Stimulated activated naive CD8-positive, alpha-beta T cell treated with anti-CD3 and anti-CD28 coated beads, Interleukin-15, amount 100 ng/mL, for 72 hours (primary cell): ENCODE measurements at regions not wholly inside any gene's neighbourhood (a gene's known extent, or its start where the extent isn't known, plus 50 kb on each side); places are given as distances from the start of the nearest gene placed in this dataset.
A peak's percentile ranks its signal among the peaks of the same experiment; 100 is the strongest.

Experiments used
- ATAC-seq: fragments of 150-1000 bp; cut with Tn5 transposase; 2 replicates; pipeline ENCODE4 v1.10.0; 2021; ENCODE audit warnings: mild to moderate bottlenecking, moderate library complexity
- DNase-seq, 2 donors: peaks; one replicate each; pipeline ENCODE4 v3.0.0; 2021 to 2022
- H3K27ac Mint-ChIP-seq, 2 donors: one replicate each; pipeline ENCODE4 v1.8.0; 2022; ENCODE audit warnings: mild to moderate bottlenecking in 2 of 2, mixed read lengths in 2 of 2, moderate library complexity in 2 of 2
- H3K27me3 Mint-ChIP-seq: one replicate; pipeline ENCODE4 v1.8.0; 2022; ENCODE audit warnings: mixed read lengths
- H3K4me1 Mint-ChIP-seq: one replicate; pipeline ENCODE4 v1.8.0; 2022; ENCODE audit warnings: mild to moderate bottlenecking, mixed read lengths
- H3K4me3 Mint-ChIP-seq, 2 donors: one replicate each; pipeline ENCODE4 v1.8.0; 2022; ENCODE audit warnings: mild to moderate bottlenecking in 2 of 2, mixed read lengths in 2 of 2, moderate library complexity in 1 of 2
- H3K9me3 Mint-ChIP-seq, 2 donors: one replicate each; pipeline ENCODE4 v1.8.0; 2022; ENCODE audit warnings: mixed read lengths in 2 of 2

GRCh38 chr1:65668368-65668767 lies 124.3 kb upstream of the PDE4B start:
- H3K4me3 Mint-ChIP-seq, result no peak overlapping the region
- H3K9me3 Mint-ChIP-seq, result peaks cover 0 to 5% of the 10 kb centered on the region in 2 donors
- peaks cover 14% of the 10 kb centered on the region for H3K27me3 Mint-ChIP-seq
- DNase-seq (no peak), ATAC-seq (no peak)
- no peaks in the 10 kb centered on the region for H3K4me1 Mint-ChIP-seq
- H3K27ac Mint-ChIP-seq, result no peak overlapping the region

DNA sequence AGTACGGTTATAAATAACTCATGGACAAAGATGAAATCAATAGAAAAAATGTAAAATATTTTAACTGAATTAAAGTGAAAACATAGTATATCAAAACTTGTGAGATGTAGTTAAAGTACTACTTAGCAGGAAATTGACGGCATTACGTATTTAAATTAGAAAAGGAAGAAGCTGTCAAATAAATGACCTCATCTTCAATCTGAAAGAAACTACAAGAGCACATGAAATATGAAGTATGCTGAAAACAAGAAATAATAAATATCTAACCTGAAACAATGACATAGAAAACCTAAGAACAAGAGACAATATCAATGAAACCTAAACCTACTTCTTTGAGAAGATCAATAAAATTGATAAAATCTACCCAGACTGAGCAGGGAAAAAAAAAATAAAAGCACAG lies 122.2 kb upstream of the PDE4B start:
- peaks cover 14% of the 10 kb centered on the region for H3K27me3 Mint-ChIP-seq
- no peaks in the 10 kb centered on the region for H3K4me1 Mint-ChIP-seq
- DNase-seq, result no peak
- no peak overlapping the region for H3K27ac Mint-ChIP-seq
- H3K9me3 Mint-ChIP-seq, result peaks cover 0 to 5% of the 10 kb centered on the region in 2 donors
- ATAC-seq, result no peak
- no peak overlapping the region for H3K4me3 Mint-ChIP-seq

GRCh38 chr1:65674522-65674921 lies 118.2 kb upstream of the PDE4B start:
- no peak for ATAC-seq
- no peak for DNase-seq
- no peak overlapping the region for H3K27ac Mint-ChIP-seq
- no peaks in the 10 kb centered on the region for H3K9me3 Mint-ChIP-seq
- no peaks in the 10 kb centered on the region for H3K4me1 Mint-ChIP-seq
- H3K4me3 Mint-ChIP-seq, result no peak overlapping the region
- H3K27me3 Mint-ChIP-seq, result no peaks in the 10 kb centered on the region

DNA sequence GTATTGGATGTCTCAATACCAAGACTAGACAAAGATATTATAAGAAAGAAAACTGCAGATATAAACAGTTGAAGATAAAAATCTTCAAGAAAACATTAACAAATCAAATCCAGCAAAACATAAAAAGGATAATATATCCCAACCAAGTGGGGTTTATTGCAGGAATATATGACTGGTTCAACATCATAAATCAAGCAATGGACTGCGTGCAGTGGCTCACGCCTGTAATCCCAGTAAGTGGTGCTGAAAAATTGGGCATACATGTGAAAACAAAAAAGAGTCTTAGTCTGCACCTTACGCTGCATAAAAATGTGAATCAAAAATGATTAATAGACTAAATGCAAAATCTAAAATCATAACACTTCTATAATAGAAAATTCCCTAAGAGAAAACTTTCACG lies 112.9 kb upstream of the PDE4B start:
- no peak overlapping the region for H3K27ac Mint-ChIP-seq
- H3K4me3 Mint-ChIP-seq, result no peak overlapping the region
- no peaks in the 10 kb centered on the region for H3K9me3 Mint-ChIP-seq
- H3K27me3 Mint-ChIP-seq, result peaks cover 19% of the 10 kb centered on the region
- no peak for DNase-seq
- no peaks in the 10 kb centered on the region for H3K4me1 Mint-ChIP-seq
- ATAC-seq, result no peak

DNA sequence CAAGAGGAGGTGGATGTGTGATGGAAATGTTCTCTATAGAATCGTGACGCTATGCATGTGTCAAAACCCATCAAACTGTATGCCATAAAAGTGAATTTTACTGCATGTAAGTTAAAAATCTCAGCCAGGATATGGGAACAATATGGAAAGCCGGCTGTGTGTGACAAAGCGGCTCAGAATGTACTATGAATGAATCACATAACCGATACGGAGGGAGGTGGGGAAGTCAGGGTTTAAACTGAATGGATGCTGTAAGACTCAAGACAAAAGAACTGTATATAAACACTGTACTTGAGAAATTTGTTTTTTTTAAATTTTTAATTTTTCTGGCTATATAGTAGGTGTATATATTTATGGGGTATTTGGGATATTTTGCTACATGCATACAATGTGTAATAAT lies 111.6 kb upstream of the PDE4B start:
- DNase-seq, result no peak
- no peaks in the 10 kb centered on the region for H3K4me1 Mint-ChIP-seq
- no peaks in the 10 kb centered on the region for H3K9me3 Mint-ChIP-seq
- ATAC-seq, result no peak
- H3K4me3 Mint-ChIP-seq, result no peak overlapping the region
- H3K27me3 Mint-ChIP-seq, result peaks cover 24% of the 10 kb centered on the region
- no peak overlapping the region for H3K27ac Mint-ChIP-seq

GRCh38 chr1:65687428-65688214 lies 105.1 kb upstream of the PDE4B start:
- peak; percentile 72 to 74 for DNase-seq
- Mint-ChIP-seq H3K4me1 (peaks cover 7% of the 10 kb centered on the region), H3K27me3 (peaks cover 36% of the 10 kb centered on the region), H3K9me3 (no peaks in the 10 kb centered on the region), H3K4me3 (no peak overlapping the region), H3K27ac (no peak overlapping the region)
- peak; percentile 85 for ATAC-seq

- no peak overlapping the region for H3K4me3 Mint-ChIP-seq
These were observed 104.5 kb upstream of the PDE4B start for GRCh38 chr1:65688215-65688566.

GRCh38 chr1:65688848-65689247 lies 103.8 kb upstream of the PDE4B start:
- no peak for ATAC-seq
- H3K27me3 Mint-ChIP-seq, result peaks cover 25% of the 10 kb centered on the region
- H3K9me3 Mint-ChIP-seq, result no peaks in the 10 kb centered on the region
- no peak for DNase-seq
- no peak overlapping the region for H3K4me3 Mint-ChIP-seq
- peaks cover 7% of the 10 kb centered on the region for H3K4me1 Mint-ChIP-seq
- no peak overlapping the region for H3K27ac Mint-ChIP-seq

More at GRCh38 chr1:65688215-65688566, 104.5 kb upstream of the PDE4B start:
- H3K27me3 Mint-ChIP-seq, result peaks cover 32% of the 10 kb centered on the region
- peaks cover 7% of the 10 kb centered on the region for H3K4me1 Mint-ChIP-seq
- H3K9me3 Mint-ChIP-seq, result no peaks in the 10 kb centered on the region
- ATAC-seq (no peak), DNase-seq (no peak)
- H3K27ac Mint-ChIP-seq, result no peak overlapping the region

- Mint-ChIP-seq H3K4me3 (no peak overlapping the region), H3K27ac (no peak overlapping the region), H3K27me3 (peaks cover 10% of the 10 kb centered on the region), H3K9me3 (no peaks in the 10 kb centered on the region), H3K4me1 (peaks cover 7% of the 10 kb centered on the region)
- no peak for DNase-seq
- no peak for ATAC-seq
These were observed 101.4 kb upstream of the PDE4B start for GRCh38 chr1:65691152-65691900.

- ATAC-seq (no peak), DNase-seq (no peak)
- H3K4me1 Mint-ChIP-seq, result peaks cover 7% of the 10 kb centered on the region
- H3K4me3 Mint-ChIP-seq, result no peak overlapping the region
- peaks cover 3% of the 10 kb centered on the region for H3K27me3 Mint-ChIP-seq
- no peaks in the 10 kb centered on the region for H3K9me3 Mint-ChIP-seq
- no peak overlapping the region for H3K27ac Mint-ChIP-seq
These were observed 100.7 kb upstream of the PDE4B start for GRCh38 chr1:65691972-65692371.

DNA sequence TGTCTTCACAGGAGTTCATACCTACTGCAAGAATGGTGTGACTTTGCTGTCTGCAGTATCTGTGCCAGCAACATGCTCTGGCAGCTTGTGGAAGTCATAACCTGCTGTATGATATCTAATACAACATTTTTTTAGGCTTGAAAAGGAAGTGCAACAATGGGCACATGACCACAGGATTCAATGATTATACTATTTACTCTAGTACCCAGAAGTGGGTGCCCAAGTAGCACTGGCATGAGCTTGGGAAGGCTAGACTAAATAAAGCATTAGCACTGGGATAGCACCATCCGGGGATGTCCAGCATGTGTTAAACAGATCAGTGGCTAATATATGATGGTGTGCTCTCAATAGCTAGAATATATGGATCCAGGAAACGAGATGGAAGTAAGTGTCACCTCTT lies 98.6 kb upstream of the PDE4B start:
- H3K4me1 Mint-ChIP-seq, result no peaks in the 10 kb centered on the region
- H3K9me3 Mint-ChIP-seq, result no peaks in the 10 kb centered on the region
- ATAC-seq (no peak), DNase-seq (no peak)
- H3K4me3 Mint-ChIP-seq, result no peak overlapping the region
- no peaks in the 10 kb centered on the region for H3K27me3 Mint-ChIP-seq
- H3K27ac Mint-ChIP-seq, result no peak overlapping the region

DNA sequence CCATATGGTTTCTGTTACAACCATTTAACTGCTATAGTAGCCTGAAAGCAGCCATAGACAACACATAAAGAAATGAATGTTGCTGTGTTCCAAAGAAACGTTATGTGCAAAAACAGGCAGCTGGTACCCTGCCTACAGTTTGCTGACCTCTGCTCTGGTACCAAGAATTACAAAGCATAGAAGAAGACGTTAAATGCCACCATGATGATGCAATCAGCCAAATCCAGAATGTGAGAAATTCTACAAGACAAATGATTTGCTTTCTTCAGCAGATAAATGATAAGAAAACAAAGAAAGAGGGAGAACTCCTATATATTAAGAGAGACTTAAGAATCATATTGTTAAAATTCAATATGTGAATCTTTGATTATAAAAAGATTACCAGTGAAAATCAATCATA lies 97.8 kb upstream of the PDE4B start:
- Mint-ChIP-seq H3K27ac (no peak overlapping the region), H3K4me3 (no peak overlapping the region), H3K9me3 (no peaks in the 10 kb centered on the region), H3K27me3 (peaks cover 3% of the 10 kb centered on the region), H3K4me1 (no peaks in the 10 kb centered on the region)
- ATAC-seq, result no peak
- DNase-seq, result no peak

DNA sequence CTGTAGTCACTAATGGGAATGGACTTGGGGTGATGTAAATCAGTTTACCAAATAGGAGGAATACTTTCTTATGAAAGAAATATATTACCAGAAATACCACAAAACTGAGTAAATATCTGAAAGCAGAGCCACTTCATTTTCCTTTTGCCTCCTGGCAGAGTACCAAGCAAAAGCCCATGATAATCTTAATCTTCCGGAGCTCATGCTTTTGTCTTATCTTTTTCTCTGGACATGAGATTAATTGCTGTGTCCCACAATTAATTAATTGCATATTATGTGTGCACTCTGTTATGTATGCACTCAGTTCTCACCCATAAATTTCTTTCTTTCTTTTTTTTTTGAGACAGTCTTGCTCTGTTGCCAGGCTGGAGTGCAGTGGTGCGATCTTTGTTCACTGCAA lies 94.1 kb upstream of the PDE4B start:
- H3K4me3 Mint-ChIP-seq, result no peak overlapping the region
- no peaks in the 10 kb centered on the region for H3K9me3 Mint-ChIP-seq
- ATAC-seq, result no peak
- no peak for DNase-seq
- H3K27me3 Mint-ChIP-seq, result peaks cover 23% of the 10 kb centered on the region
- no peaks in the 10 kb centered on the region for H3K4me1 Mint-ChIP-seq
- H3K27ac Mint-ChIP-seq, result no peak overlapping the region

GRCh38 chr1:65703853-65704252 lies 88.8 kb upstream of the PDE4B start:
- no peak overlapping the region for H3K4me3 Mint-ChIP-seq
- no peaks in the 10 kb centered on the region for H3K4me1 Mint-ChIP-seq
- no peak for ATAC-seq
- no peak overlapping the region for H3K27ac Mint-ChIP-seq
- no peak for DNase-seq
- peaks cover 35% of the 10 kb centered on the region for H3K27me3 Mint-ChIP-seq
- no peaks in the 10 kb centered on the region for H3K9me3 Mint-ChIP-seq

- H3K27ac Mint-ChIP-seq, result no peak overlapping the region
- no peaks in the 10 kb centered on the region for H3K4me1 Mint-ChIP-seq
- ATAC-seq, result no peak
- no peak overlapping the region for H3K4me3 Mint-ChIP-seq
- no peaks in the 10 kb centered on the region for H3K9me3 Mint-ChIP-seq
- peaks cover 40% of the 10 kb centered on the region for H3K27me3 Mint-ChIP-seq
- DNase-seq, result no peak
These were observed 88.4 kb upstream of the PDE4B start for GRCh38 chr1:65704318-65704717.

DNA sequence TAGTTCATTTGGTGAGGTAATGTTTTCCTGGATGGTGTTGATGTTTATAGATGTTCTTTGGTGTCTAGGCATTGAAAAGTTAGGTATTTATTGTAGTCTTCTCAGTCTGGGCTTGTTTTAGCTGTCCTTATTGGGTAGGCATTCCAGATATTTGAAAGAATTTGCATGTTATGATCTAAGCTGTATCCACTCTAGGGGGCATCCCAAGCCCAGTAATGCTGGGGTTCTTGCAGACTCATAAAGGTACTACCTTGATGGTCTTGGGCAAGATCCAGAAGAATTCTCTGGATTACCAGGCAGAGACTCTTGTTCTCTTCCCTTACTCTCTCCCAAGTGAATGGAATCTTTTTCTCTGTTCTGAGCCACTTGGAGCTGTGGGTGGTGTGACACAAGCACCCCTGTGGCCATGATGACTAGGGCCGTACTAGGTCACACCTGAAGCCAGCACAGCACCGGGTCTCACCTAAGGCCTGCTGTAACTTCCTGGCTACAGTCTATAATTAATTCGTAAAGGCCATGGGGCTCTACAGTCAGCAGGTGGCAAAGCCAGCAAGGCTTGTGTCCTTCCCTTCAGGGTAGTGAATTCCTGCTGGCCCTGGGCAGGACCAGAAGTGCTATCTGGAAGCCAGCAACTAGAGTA lies 74.8 kb upstream of the PDE4B start:
- Mint-ChIP-seq H3K4me1 (no peaks in the 10 kb centered on the region), H3K27ac (peak overlapping the region in 1 of 2 donors; percentile 64), H3K9me3 (no peaks in the 10 kb centered on the region), H3K4me3 (no peak overlapping the region), H3K27me3 (peaks cover 42% of the 10 kb centered on the region)
- peak; percentile 49 for ATAC-seq
- DNase-seq, result peak in 1 of 2 donors; percentile 4
